LNCaP clone FGC (cell line): ENCODE measurements at regions not wholly inside any gene's neighbourhood (a gene's known extent, or its start where the extent isn't known, plus 50 kb on each side); places are given as distances from the start of the nearest gene placed in this dataset.

Experiments used
- DNase-seq: peaks from one replicate; pipeline ENCODE4 v3.0.0-alpha.2; 2011; ENCODE audit warnings: low read depth
- H3K4me3 ChIP-seq: 2 replicates; pipeline ENCODE4 v1.5.1; 2011; ENCODE audit warnings: mild to moderate bottlenecking, low read depth, low read length, control low read depth
- CTCF ChIP-seq: IDR thresholded peaks from 2 replicates; pipeline ENCODE4 v1.5.1; 2012; ENCODE audit warnings: mild to moderate bottlenecking; ENCODE audit not compliant: control insufficient read depth, insufficient read depth; ENCODE audit errors: extremely low read depth

- no peak overlapping the region for H3K4me3 ChIP-seq
Observed at GRCh38 chr5:82861701-82862100, 215.5 kb downstream of the TMEM167A start.

GRCh38 chr5:82859451-82860140, 217.6 kb downstream of the TMEM167A start:
- no peak for TF ChIP-seq CTCF
- no peak for DNase-seq
- no peak overlapping the region for H3K4me3 ChIP-seq

More at GRCh38 chr5:82861701-82862100, 215.5 kb downstream of the TMEM167A start:
- TF ChIP-seq CTCF, result no peak
- no peak for DNase-seq

- DNase-seq, result no peak
- H3K4me3 ChIP-seq, result no peak overlapping the region
- no peak for TF ChIP-seq CTCF
Observed at GRCh38 chr5:82858151-82859025, 218.8 kb downstream of the TMEM167A start.

GRCh38 chr5:82855893-82856550, 221.2 kb downstream of the TMEM167A start:
- no peak overlapping the region for H3K4me3 ChIP-seq
- DNase-seq, result no peak
- TF ChIP-seq CTCF, result no peak

GRCh38 chr5:82854956-82855355, 222.2 kb downstream of the TMEM167A start:
- DNase-seq, result no peak
- no peak for TF ChIP-seq CTCF
- no peak overlapping the region for H3K4me3 ChIP-seq

GRCh38 chr5:82851471-82851870, 225.7 kb downstream of the TMEM167A start:
- H3K4me3 ChIP-seq, result no peak overlapping the region
- TF ChIP-seq CTCF, result no peak
- no peak for DNase-seq
